Epithelial cell of esophagus (primary cell): ENCODE measurements at regions not wholly inside any gene's neighbourhood (a gene's known extent, or its start where the extent isn't known, plus 50 kb on each side); places are given as distances from the start of the nearest gene placed in this dataset.

Source experiments
- DNase-seq: peaks from one replicate; pipeline ENCODE4 v3.0.0; 2010; ENCODE audit warnings: low read depth
- H3K4me3 ChIP-seq: 2 replicates; pipeline ENCODE4 v1.5.1; 2011; ENCODE audit warnings: mild to moderate bottlenecking, low read length, control low read depth
- CTCF ChIP-seq: IDR thresholded peaks from 2 replicates; pipeline ENCODE4 v1.5.1; 2011; ENCODE audit warnings: low read depth, mild to moderate bottlenecking, low read length, control low read depth, inconsistent platforms; ENCODE audit not compliant: insufficient read depth; ENCODE audit errors: missing control alignments

GRCh38 chr18:22547807-22548561 is 130.3 kb upstream of the CTAGE1 start:
- no peak for TF ChIP-seq CTCF
- H3K4me3 ChIP-seq: no peak overlapping the region
- DNase-seq: no peak

GRCh38 chr18:22549260-22549937 is 131.7 kb upstream of the CTAGE1 start:
- DNase-seq: no peak
- no peak overlapping the region for H3K4me3 ChIP-seq
- TF ChIP-seq CTCF: no peak

DNA sequence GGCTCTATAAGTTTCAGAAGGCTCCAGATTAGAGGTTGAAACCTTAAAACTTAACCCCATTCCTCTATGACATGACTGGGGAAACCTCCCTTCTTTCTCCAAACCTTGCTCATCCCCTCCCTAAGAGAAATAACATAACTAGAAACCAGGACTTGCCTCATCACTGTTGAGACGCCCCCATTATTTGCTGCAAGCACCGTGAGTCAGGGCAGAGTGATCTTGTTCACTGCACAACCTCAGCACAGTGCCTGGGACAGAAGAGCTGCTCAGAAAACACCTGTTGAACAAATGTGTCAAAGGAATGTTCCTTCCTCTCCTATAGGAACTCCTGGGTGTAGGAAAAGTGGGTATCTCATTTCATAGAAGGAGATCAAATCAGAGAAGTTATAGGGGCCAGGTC is 132.7 kb upstream of the CTAGE1 start:
- DNase-seq: peak; percentile 85
- no peak for TF ChIP-seq CTCF

GRCh38 chr18:22550861-22551260 is 133.1 kb upstream of the CTAGE1 start:
- DNase-seq: no peak
- no peak for TF ChIP-seq CTCF

More for the DNA sequence above, 132.7 kb upstream of the CTAGE1 start:
- H3K4me3 ChIP-seq: no peak overlapping the region

DNA sequence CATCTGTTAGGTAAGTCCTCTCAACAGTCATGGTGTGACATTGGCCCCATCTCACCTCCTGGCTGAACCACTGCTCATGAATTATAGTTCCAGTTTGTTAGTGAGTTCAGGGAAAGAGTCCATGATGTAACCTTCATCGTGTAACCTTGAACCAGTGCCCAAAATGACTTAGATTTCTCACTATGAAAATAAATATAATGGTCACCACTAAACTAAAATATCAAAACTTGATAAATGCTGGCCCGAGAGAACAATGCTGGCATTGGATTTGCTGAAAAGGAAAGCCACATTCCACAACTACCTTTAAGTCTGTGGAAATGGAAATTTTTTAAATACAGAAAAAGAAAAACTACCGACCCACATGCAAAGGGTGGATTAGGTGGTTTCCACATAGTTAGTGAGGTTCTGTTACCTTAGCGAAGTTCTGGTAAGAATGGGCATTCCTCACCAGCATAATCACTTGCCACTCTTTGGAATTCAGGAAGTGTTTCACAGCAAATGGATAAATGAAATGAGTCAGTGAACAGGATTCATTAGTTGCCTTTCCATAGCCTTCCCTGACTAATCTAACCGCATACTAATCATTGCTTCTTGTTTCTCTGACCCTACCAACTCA is 133.9 kb upstream of the CTAGE1 start:
- no peak overlapping the region for H3K4me3 ChIP-seq
- peak; percentile 97 for DNase-seq
- TF ChIP-seq CTCF: no peak

More at GRCh38 chr18:22550861-22551260, 133.1 kb upstream of the CTAGE1 start:
- no peak overlapping the region for H3K4me3 ChIP-seq

DNA sequence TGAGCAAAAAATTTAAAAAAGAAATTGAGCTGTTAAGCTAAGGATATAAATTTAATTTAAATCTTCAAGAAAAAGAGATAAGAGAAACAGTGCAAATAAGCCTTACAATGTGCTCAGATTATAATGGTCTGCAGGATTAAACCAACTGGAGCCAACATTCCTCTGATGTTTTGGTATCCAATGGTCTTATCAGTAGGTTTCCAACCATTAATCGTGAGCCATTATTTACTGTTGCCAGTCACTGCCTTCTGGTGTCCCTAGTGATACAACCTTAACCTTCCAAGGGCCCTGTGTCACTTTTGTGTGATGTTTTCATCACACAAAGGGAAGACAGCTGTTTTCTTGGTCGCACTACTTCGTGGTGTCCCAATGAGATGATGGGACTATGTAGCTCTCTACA is 134.5 kb upstream of the CTAGE1 start:
- no peak overlapping the region for H3K4me3 ChIP-seq
- TF ChIP-seq CTCF: no peak
- DNase-seq: no peak
